HFFc6 (cell line): ENCODE measurements at regions not wholly inside any gene's neighbourhood (a gene's known extent, or its start where the extent isn't known, plus 50 kb on each side); places are given as distances from the start of the nearest gene placed in this dataset.

Source experiments
- DNase-seq: peaks from one replicate; pipeline ENCODE4 v3.0.0-alpha.2; 2018
- H3K27ac Mint-ChIP-seq: 2 replicates; pipeline ENCODE4 v1.8.0; 2020; ENCODE audit warnings: mild to moderate bottlenecking, mixed read lengths
- H3K27me3 Mint-ChIP-seq: 2 replicates; pipeline ENCODE4 v1.8.0; 2021; ENCODE audit warnings: mild to moderate bottlenecking, moderate library complexity, mixed read lengths; ENCODE audit not compliant: insufficient read depth
- H3K36me3 Mint-ChIP-seq: 2 replicates; pipeline ENCODE4 v1.8.0; 2021; ENCODE audit warnings: low read depth, mixed read lengths
- H3K4me1 Mint-ChIP-seq: 2 replicates; pipeline ENCODE4 v1.8.0; 2020; ENCODE audit warnings: low read depth, mixed read lengths
- H3K4me3 Mint-ChIP-seq: 2 replicates; pipeline ENCODE4 v1.8.0; 2020; ENCODE audit warnings: mild to moderate bottlenecking, moderate library complexity, mixed read lengths
- H3K9me3 Mint-ChIP-seq: 2 replicates; pipeline ENCODE4 v1.8.0; 2020; ENCODE audit warnings: mild to moderate bottlenecking, mixed read lengths
- TF ChIP-seq, protein P1 (sequence below): fragments of 200-600 bp; sonication (generic); IDR thresholded peaks from 2 replicates; pipeline ENCODE4 v1.5.0; 2021; ENCODE audit warnings: antibody characterized with exemption, mild to moderate bottlenecking

DNA sequence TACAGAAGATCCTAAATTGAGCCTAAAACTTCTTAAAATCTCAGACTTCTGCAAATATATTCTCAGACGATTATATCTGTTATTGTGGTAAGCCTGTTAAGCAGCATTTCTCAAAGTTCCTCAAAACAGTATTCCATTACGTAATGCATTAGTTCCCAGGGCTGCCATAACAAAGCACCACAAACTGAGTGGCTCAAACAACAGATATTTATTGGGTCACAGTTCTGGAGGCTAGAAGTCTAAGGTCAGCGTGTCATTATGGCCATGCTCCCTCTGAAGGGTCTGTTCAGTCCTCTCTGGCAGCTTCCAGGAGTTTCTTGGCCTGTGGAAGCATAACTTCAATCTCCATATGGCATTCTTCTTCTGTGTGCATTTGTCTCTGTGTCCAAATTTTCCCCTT lies 103.5 kb upstream of the ST6GALNAC5 start:
- no peaks in the 10 kb centered on the region for H3K4me1 Mint-ChIP-seq
- H3K9me3 Mint-ChIP-seq, result no peaks in the 10 kb centered on the region
- TF ChIP-seq, protein P1, sequence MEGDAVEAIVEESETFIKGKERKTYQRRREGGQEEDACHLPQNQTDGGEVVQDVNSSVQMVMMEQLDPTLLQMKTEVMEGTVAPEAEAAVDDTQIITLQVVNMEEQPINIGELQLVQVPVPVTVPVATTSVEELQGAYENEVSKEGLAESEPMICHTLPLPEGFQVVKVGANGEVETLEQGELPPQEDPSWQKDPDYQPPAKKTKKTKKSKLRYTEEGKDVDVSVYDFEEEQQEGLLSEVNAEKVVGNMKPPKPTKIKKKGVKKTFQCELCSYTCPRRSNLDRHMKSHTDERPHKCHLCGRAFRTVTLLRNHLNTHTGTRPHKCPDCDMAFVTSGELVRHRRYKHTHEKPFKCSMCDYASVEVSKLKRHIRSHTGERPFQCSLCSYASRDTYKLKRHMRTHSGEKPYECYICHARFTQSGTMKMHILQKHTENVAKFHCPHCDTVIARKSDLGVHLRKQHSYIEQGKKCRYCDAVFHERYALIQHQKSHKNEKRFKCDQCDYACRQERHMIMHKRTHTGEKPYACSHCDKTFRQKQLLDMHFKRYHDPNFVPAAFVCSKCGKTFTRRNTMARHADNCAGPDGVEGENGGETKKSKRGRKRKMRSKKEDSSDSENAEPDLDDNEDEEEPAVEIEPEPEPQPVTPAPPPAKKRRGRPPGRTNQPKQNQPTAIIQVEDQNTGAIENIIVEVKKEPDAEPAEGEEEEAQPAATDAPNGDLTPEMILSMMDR, result no peak
- H3K27ac Mint-ChIP-seq, result no peak overlapping the region
- no peak overlapping the region for H3K4me3 Mint-ChIP-seq
- H3K36me3 Mint-ChIP-seq, result no peaks in the 10 kb centered on the region
- H3K27me3 Mint-ChIP-seq, result no peaks in the 10 kb centered on the region
- DNase-seq, result no peak

DNA sequence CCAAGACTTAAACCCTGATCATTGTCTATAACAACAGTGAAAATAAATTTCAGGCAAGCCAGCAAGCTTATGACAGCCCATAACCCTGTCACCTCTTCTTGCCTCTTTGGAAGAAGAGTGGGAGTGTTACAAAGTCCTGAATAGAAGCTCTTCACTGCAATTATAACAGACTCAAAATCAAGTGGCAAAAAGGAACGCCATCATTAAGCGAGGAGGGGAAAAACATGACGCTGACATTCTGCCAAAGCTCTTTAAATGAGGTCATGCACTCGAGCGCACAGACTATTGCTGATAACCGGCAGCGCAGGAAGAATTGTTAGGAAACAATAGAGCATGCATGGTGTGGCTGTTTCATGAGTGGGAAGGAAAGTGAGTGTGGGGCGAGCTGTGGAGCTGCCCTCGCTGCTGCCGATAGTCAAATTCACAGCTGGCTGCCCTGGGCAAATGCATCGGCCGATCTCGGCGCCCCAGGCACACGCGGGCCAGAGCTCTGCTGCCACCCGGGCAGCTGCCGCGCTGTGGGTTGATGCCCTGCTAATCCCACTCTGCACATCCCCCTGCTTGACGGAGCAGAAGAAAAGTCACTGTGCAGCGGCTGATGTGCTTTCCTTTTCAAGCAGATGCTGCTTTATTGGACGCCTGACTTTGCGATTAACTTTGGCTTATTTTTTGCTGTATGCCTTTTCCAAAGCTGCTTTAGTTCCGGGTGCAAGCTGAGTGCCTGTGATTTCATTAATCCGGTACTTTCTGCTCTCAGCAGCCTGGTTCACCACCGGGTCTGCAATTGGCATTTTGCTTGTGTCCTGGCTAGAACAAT lies 102.4 kb upstream of the ST6GALNAC5 start:
- Mint-ChIP-seq H3K27ac (no peak overlapping the region), H3K36me3 (no peaks in the 10 kb centered on the region), H3K27me3 (no peaks in the 10 kb centered on the region), H3K4me3 (peak overlapping the region; percentile 14; the same call in 1 of the 2 replicates), H3K4me1 (no peaks in the 10 kb centered on the region), H3K9me3 (no peaks in the 10 kb centered on the region)
- TF ChIP-seq, protein P1, result no peak
- DNase-seq, result no peak

DNA sequence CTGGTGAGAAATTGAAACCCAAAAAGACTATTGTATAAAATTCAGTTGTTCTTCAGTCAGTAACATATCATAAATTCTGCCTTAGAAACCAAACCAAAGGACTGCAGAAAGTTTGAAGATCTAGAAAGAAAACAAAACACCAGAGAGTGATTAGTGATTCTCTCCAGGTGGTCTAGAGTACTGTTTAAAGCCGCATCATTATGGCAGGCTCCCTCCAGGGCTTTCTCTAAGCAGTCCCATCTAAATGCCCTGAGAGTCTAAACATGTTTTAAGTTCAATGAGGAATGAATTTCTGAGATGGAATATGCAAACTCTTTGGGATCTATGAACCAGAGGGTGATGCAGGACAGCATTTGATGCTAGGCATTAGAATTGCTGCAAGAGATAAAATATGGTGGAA lies 100.9 kb upstream of the ST6GALNAC5 start:
- H3K27ac Mint-ChIP-seq, result no peak overlapping the region
- TF ChIP-seq, protein P1, result no peak
- DNase-seq, result no peak
- no peaks in the 10 kb centered on the region for H3K27me3 Mint-ChIP-seq
- no peaks in the 10 kb centered on the region for H3K4me1 Mint-ChIP-seq
- no peak overlapping the region for H3K4me3 Mint-ChIP-seq
- no peaks in the 10 kb centered on the region for H3K9me3 Mint-ChIP-seq
- no peaks in the 10 kb centered on the region for H3K36me3 Mint-ChIP-seq

DNA sequence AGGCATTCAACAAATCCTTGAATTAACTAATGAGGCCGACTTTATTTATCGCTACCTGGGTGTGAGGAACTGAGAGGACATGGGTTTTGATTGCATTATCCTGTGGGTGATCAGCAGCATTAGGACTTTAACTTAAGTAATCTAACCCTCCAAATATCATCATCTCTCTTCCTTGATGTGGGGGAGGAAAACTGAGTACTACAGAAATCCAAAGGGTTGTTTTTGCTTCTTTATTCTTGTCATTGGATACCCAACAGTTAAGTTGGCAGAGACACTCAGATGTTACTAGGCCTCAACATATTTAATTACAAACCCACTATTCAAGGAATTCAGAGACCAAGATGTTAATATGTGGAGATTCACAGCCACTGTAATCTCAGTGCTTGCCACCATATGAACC lies 97.4 kb upstream of the ST6GALNAC5 start:
- no peaks in the 10 kb centered on the region for H3K4me1 Mint-ChIP-seq
- H3K36me3 Mint-ChIP-seq, result no peaks in the 10 kb centered on the region
- no peaks in the 10 kb centered on the region for H3K27me3 Mint-ChIP-seq
- no peaks in the 10 kb centered on the region for H3K9me3 Mint-ChIP-seq
- DNase-seq, result no peak
- no peak overlapping the region for H3K4me3 Mint-ChIP-seq
- H3K27ac Mint-ChIP-seq, result no peak overlapping the region
- TF ChIP-seq, protein P1, result no peak

DNA sequence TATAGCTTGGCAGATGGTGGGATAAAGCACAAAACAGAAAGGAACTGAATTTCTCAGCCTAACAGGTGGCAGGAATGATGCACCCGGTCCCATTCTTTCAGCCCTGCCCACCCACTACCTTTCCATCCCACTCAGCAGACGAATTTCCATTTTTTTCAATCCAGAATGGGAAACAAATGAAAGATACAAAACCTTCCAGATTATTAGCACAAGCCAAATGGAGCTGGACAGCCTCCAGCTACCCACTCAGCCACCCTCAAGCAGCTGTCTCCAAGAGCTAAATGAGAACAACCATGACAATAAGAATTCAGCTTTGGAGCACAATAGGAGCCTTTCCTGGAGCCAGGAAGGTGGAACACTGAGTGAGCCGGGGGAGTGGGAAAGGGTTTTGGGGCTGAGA lies 96.3 kb upstream of the ST6GALNAC5 start:
- Mint-ChIP-seq H3K9me3 (no peaks in the 10 kb centered on the region), H3K27me3 (no peaks in the 10 kb centered on the region), H3K27ac (no peak overlapping the region), H3K4me3 (no peak overlapping the region), H3K4me1 (no peaks in the 10 kb centered on the region), H3K36me3 (no peaks in the 10 kb centered on the region)
- DNase-seq, result no peak
- TF ChIP-seq, protein P1, result no peak
